GM18505 (cell line): ENCODE measurements at regions not wholly inside any gene's neighbourhood (a gene's known extent, or its start where the extent isn't known, plus 50 kb on each side); places are given as distances from the start of the nearest gene placed in this dataset.

Experiments
- ATAC-seq: cut with Tn5 transposase; IDR thresholded peaks from one replicate; pipeline ENCODE4 v1.9.1; 2021; ENCODE audit not compliant: unreplicated experiment
- POLR2A ChIP-seq: IDR thresholded peaks from 4 replicates; pipeline ENCODE4 v1.6.1; 2011; ENCODE audit warnings: borderline replicate concordance; ENCODE audit not compliant: insufficient read depth, insufficient read length; ENCODE audit errors: extremely low read depth

GRCh38 chr9:84471816-84472215, 131.3 kb upstream of the SLC28A3 start:
- ATAC-seq: no peak

GRCh38 chr9:84478996-84479395, 138.4 kb upstream of the SLC28A3 start:
- no peak for ATAC-seq
- no peak for TF ChIP-seq POLR2A

More at GRCh38 chr9:84471816-84472215, 131.3 kb upstream of the SLC28A3 start:
- TF ChIP-seq POLR2A: no peak

- no peak for ATAC-seq
- no peak for TF ChIP-seq POLR2A
Measured at GRCh38 chr9:84480071-84480470, 139.5 kb upstream of the SLC28A3 start.

- ATAC-seq: no peak
- no peak for TF ChIP-seq POLR2A
Measured at GRCh38 chr9:84481231-84481630, 140.7 kb upstream of the SLC28A3 start.

DNA sequence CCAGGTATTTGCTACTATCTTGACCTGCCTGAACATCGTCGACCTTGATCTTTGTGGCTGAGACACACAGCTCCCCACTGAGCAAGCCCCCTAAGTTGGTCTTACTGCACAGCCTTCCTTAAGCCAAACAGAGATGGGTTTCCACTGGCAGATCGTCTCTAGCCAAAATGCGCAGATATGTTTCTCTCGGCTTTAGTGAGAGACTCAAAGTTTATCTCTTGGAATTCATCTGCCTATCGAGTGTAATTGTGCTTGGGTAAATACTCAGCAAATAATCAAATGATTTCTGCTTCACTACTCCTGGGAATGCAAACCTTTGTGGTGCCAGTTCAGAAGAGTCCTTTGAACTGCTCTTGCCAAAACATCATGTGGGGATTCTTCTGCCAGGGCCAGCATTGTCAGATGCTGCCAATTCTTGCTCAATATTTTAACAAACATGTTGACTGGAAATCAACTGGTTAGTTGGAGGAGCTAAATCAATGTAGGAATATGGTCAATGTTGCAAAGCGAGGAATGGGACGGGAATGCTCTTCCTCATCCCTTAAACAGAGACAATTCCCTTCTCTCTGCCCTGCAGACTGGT, 141.2 kb upstream of the SLC28A3 start:
- TF ChIP-seq POLR2A: no peak
- no peak for ATAC-seq

GRCh38 chr9:84482607-84483006, 142.0 kb upstream of the SLC28A3 start:
- ATAC-seq: no peak
- no peak for TF ChIP-seq POLR2A

- TF ChIP-seq POLR2A: no peak
- no peak for ATAC-seq
Measured at GRCh38 chr9:84484172-84484571, 143.6 kb upstream of the SLC28A3 start.

GRCh38 chr9:84485539-84485938, 145.0 kb upstream of the SLC28A3 start:
- no peak for ATAC-seq
- no peak for TF ChIP-seq POLR2A

GRCh38 chr9:84486663-84487062, 146.1 kb upstream of the SLC28A3 start:
- TF ChIP-seq POLR2A: no peak
- no peak for ATAC-seq

- TF ChIP-seq POLR2A: no peak
- ATAC-seq: no peak
Measured at GRCh38 chr9:84490206-84490841, 149.8 kb upstream of the SLC28A3 start.

GRCh38 chr9:84490842-84491325, 150.3 kb upstream of the SLC28A3 start:
- no peak for TF ChIP-seq POLR2A
- ATAC-seq: no peak

- no peak for ATAC-seq
- TF ChIP-seq POLR2A: no peak
Measured at GRCh38 chr9:84492366-84493159, 152.0 kb upstream of the SLC28A3 start.

GRCh38 chr9:84493284-84493947, 152.9 kb upstream of the SLC28A3 start:
- ATAC-seq: no peak
- no peak for TF ChIP-seq POLR2A
